GM12878 (cell line): ENCODE measurements at regions not wholly inside any gene's neighbourhood (a gene's known extent, or its start where the extent isn't known, plus 50 kb on each side); places are given as distances from the start of the nearest gene placed in this dataset.

Experiments used
- DPF2 ChIP-seq: fragments of 450-650 bp; IDR thresholded peaks from 2 replicates; pipeline ENCODE4 v1.6.1; 2017; ENCODE audit warnings: mild to moderate bottlenecking
- GATAD2B ChIP-seq: fragments of 450-650 bp; conservative IDR thresholded peaks from 2 replicates; pipeline ENCODE4 v1.6.1; 2017; ENCODE audit warnings: low read depth, mild to moderate bottlenecking, moderate library complexity
- PRDM15 ChIP-seq: fragments of 450-650 bp; formaldehyde crosslinking; IDR thresholded peaks from 2 replicates; pipeline ENCODE4 v1.4.0; 2020; ENCODE audit warnings: mild to moderate bottlenecking, moderate library complexity
- RCOR1 ChIP-seq: conservative IDR thresholded peaks from 2 replicates; pipeline ENCODE4 v1.6.1; 2012; ENCODE audit warnings: low read depth, low read length, improper control_type of control experiment
- RFX5 ChIP-seq: IDR thresholded peaks from 2 replicates; pipeline ENCODE4 v1.6.1; 2011; ENCODE audit warnings: low read depth, low read length, improper control_type of control experiment
- TCF3 ChIP-seq: IDR thresholded peaks from 2 replicates; pipeline ENCODE4 v1.6.1; 2012; ENCODE audit warnings: low read depth, mild to moderate bottlenecking, low read length, borderline replicate concordance; ENCODE audit not compliant: insufficient read depth
- TF ChIP-seq, protein P1 (sequence below): IDR thresholded peaks from 2 replicates; pipeline ENCODE4 v1.6.1; 2012; ENCODE audit warnings: improper control_type of control experiment, low read depth, low read length; ENCODE audit not compliant: insufficient replicate concordance

DNA sequence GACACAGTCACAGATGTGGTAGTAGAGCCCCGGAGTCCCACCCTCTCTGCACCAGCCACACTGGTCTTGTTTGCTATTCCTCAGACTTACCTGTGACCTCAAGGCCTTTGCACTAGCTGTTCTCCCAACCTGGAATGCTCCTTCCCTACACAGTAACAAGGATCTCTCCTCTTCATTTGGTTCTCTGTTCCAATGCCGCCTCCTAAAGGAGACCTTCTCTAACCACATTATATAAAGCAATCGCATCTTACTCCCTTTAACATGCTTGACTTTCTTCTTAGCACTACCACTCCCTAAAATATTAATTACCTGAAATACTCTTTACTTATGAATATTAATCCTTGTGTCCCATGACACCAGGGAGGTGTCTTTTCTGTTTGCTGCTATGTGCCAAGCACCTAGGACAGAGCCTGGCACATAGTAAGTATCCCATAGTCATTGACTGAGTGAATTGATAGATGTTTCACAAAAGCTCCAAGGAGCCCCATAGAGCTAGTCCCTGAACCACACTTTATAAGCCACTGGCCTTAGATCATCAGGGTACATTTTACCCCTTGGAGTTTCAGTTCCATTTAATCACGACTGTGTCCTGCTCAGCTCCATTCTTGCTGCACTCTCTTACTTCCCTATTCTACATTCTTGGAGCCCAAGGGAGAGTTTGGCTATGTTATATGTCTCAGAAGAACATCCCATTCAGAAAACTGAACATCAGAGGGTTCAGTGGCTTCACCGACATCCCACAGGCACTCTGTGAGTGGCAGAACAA, 312.7 kb downstream of the RAB28 start (continued):
- TF ChIP-seq GATAD2B (no peak), TCF3 (no peak), RFX5 (no peak), RCOR1 (no peak), DPF2 (no peak), PRDM15 (CRISPR knock-in tag) (no peak)
- TF ChIP-seq, protein P1, sequence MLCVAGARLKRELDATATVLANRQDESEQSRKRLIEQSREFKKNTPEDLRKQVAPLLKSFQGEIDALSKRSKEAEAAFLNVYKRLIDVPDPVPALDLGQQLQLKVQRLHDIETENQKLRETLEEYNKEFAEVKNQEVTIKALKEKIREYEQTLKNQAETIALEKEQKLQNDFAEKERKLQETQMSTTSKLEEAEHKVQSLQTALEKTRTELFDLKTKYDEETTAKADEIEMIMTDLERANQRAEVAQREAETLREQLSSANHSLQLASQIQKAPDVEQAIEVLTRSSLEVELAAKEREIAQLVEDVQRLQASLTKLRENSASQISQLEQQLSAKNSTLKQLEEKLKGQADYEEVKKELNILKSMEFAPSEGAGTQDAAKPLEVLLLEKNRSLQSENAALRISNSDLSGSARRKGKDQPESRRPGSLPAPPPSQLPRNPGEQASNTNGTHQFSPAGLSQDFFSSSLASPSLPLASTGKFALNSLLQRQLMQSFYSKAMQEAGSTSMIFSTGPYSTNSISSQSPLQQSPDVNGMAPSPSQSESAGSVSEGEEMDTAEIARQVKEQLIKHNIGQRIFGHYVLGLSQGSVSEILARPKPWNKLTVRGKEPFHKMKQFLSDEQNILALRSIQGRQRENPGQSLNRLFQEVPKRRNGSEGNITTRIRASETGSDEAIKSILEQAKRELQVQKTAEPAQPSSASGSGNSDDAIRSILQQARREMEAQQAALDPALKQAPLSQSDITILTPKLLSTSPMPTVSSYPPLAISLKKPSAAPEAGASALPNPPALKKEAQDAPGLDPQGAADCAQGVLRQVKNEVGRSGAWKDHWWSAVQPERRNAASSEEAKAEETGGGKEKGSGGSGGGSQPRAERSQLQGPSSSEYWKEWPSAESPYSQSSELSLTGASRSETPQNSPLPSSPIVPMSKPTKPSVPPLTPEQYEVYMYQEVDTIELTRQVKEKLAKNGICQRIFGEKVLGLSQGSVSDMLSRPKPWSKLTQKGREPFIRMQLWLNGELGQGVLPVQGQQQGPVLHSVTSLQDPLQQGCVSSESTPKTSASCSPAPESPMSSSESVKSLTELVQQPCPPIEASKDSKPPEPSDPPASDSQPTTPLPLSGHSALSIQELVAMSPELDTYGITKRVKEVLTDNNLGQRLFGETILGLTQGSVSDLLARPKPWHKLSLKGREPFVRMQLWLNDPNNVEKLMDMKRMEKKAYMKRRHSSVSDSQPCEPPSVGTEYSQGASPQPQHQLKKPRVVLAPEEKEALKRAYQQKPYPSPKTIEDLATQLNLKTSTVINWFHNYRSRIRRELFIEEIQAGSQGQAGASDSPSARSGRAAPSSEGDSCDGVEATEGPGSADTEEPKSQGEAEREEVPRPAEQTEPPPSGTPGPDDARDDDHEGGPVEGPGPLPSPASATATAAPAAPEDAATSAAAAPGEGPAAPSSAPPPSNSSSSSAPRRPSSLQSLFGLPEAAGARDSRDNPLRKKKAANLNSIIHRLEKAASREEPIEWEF: no peak
